ENCODE measurements at regions not wholly inside any gene's neighbourhood (a gene's known extent, or its start where the extent isn't known, plus 50 kb on each side); places are given as distances from the start of the nearest gene placed in this dataset.

GRCh38 chr12:131491916-131492490 lies 218.9 kb upstream of the SFSWAP start:
- H3K4me2 ChIP-seq (ENCODE audit: low read length): no peak overlapping the region
- H3K79me2 ChIP-seq (ENCODE audit: insufficient read depth, low read length): no peaks in the 10 kb centered on the region
- no peaks in the 10 kb centered on the region for H3F3A ChIP-seq (ENCODE audit: insufficient read depth, low read length)
- H3K9me2 ChIP-seq (ENCODE audit: low read depth, low read length): no peaks in the 10 kb centered on the region
- no peak overlapping the region for H3K27ac ChIP-seq (ENCODE audit: low read depth, low read length, poor library complexity, severe bottlenecking)
- H2AFZ ChIP-seq (ENCODE audit: low read length): no peak overlapping the region
- H3K36me3 ChIP-seq (ENCODE audit: insufficient read depth, low read length): no peaks in the 10 kb centered on the region
- H3K27me3 ChIP-seq (ENCODE audit: insufficient read depth, low read length): no peaks in the 10 kb centered on the region; the same call in 1 of the 2 replicates
- TF ChIP-seq EZH2 (IDR thresholded peaks at IDR 0.05; ENCODE audit: borderline replicate concordance, low read length): no peak
- TF ChIP-seq CTCF (IDR thresholded peaks at IDR 0.05; ENCODE audit: low read length): no peak
- H4K20me1 ChIP-seq (ENCODE audit: insufficient read depth, low read length): no peaks in the 10 kb centered on the region
- no peaks in the 10 kb centered on the region for H3K4me1 ChIP-seq (ENCODE audit: insufficient read depth, low read length, severe bottlenecking)
- no peak overlapping the region for H3K4me3 ChIP-seq (ENCODE audit: low read depth, low read length, poor library complexity, severe bottlenecking)
- H3K9ac ChIP-seq (ENCODE audit: low read length): no peak overlapping the region
- H3K9me3 ChIP-seq (ENCODE audit: low read length): no peaks in the 10 kb centered on the region

- Histone ChIP-seq H3K9me3 (ENCODE audit: low read length) (no peaks in the 10 kb centered on the region), H3K36me3 (ENCODE audit: insufficient read depth, low read length) (no peaks in the 10 kb centered on the region), H2AFZ (ENCODE audit: low read length) (no peak overlapping the region), H3F3A (ENCODE audit: insufficient read depth, low read length) (no peaks in the 10 kb centered on the region), H3K79me2 (ENCODE audit: insufficient read depth, low read length) (no peaks in the 10 kb centered on the region), H3K4me1 (ENCODE audit: insufficient read depth, low read length, severe bottlenecking) (no peaks in the 10 kb centered on the region), H3K9ac (ENCODE audit: low read length) (no peak overlapping the region), H3K27me3 (ENCODE audit: insufficient read depth, low read length) (no peaks in the 10 kb centered on the region; the same call in 1 of the 2 replicates), H4K20me1 (ENCODE audit: insufficient read depth, low read length) (no peaks in the 10 kb centered on the region), H3K27ac (ENCODE audit: low read depth, low read length, poor library complexity, severe bottlenecking) (no peak overlapping the region), H3K4me3 (ENCODE audit: low read depth, low read length, poor library complexity, severe bottlenecking) (no peak overlapping the region), H3K9me2 (ENCODE audit: low read depth, low read length) (no peaks in the 10 kb centered on the region), H3K4me2 (ENCODE audit: low read length) (no peak overlapping the region)
- TF ChIP-seq CTCF (IDR thresholded peaks at IDR 0.05; ENCODE audit: low read length) (no peak), EZH2 (IDR thresholded peaks at IDR 0.05; ENCODE audit: borderline replicate concordance, low read length) (no peak)
These were observed 217.6 kb upstream of the SFSWAP start for GRCh38 chr12:131493068-131493826.

- TF ChIP-seq CTCF (IDR thresholded peaks at IDR 0.05; ENCODE audit: low read length) (no peak), EZH2 (IDR thresholded peaks at IDR 0.05; ENCODE audit: borderline replicate concordance, low read length) (no peak)
- Histone ChIP-seq H3K4me3 (ENCODE audit: low read depth, low read length, poor library complexity, severe bottlenecking) (no peak overlapping the region), H4K20me1 (ENCODE audit: insufficient read depth, low read length) (no peaks in the 10 kb centered on the region), H3K36me3 (ENCODE audit: insufficient read depth, low read length) (no peaks in the 10 kb centered on the region), H3K4me2 (ENCODE audit: low read length) (no peak overlapping the region), H3K9ac (ENCODE audit: low read length) (no peak overlapping the region), H3K9me2 (ENCODE audit: low read depth, low read length) (no peaks in the 10 kb centered on the region), H3K79me2 (ENCODE audit: insufficient read depth, low read length) (no peaks in the 10 kb centered on the region), H3K4me1 (ENCODE audit: insufficient read depth, low read length, severe bottlenecking) (no peaks in the 10 kb centered on the region), H3K9me3 (ENCODE audit: low read length) (no peaks in the 10 kb centered on the region), H3F3A (ENCODE audit: insufficient read depth, low read length) (no peaks in the 10 kb centered on the region), H3K27ac (ENCODE audit: low read depth, low read length, poor library complexity, severe bottlenecking) (no peak overlapping the region), H3K27me3 (ENCODE audit: insufficient read depth, low read length) (no peaks in the 10 kb centered on the region; the same call in 1 of the 2 replicates), H2AFZ (ENCODE audit: low read length) (no peak overlapping the region)
These were observed 216.7 kb upstream of the SFSWAP start for GRCh38 chr12:131494216-131494615.

All from OCI-LY1 (cell line).